OCI-LY7 (cell line): ENCODE measurements at regions not wholly inside any gene's neighbourhood (a gene's known extent, or its start where the extent isn't known, plus 50 kb on each side); places are given as distances from the start of the nearest gene placed in this dataset.

Experiments
- BruUV-seq: library from RNA; stranded (reverse); fragments of 400-500 nt; replicated peaks from 2 replicates; lab custom pipeline; 2021; lab: Mats Ljungman, UMichigan
- CTCF ChIA-PET: fragments of 300-600 bp; sonication (Branson Sonifier 250); formaldehyde crosslinking; loops from one replicate; lab custom pipeline; 2022; ENCODE audit warnings: antibody characterized with exemption; ENCODE audit not compliant: unreplicated experiment; lab: Charles Lee
- POLR2A ChIA-PET: fragments of 300-600 bp; sonication (Branson Sonifier 250); formaldehyde crosslinking; loops from one replicate; lab custom pipeline; 2022; ENCODE audit warnings: antibody characterized with exemption; lab: Charles Lee
- DNase-seq: peaks from one replicate; pipeline ENCODE4 v3.0.0-alpha.2; 2015; ENCODE audit warnings: low spot score
- H2AFZ ChIP-seq: fragments of 200-600 bp; sonication (generic), shearing (Covaris generic); 2 replicates; pipeline ENCODE4 v1.6.1; 2014; ENCODE audit warnings: mild to moderate bottlenecking, antibody characterized with exemption, low read length, moderate library complexity
- H3K27ac ChIP-seq: fragments of 200-600 bp; sonication (generic); 2 replicates; pipeline ENCODE4 v1.5.1; 2014; ENCODE audit warnings: mixed run types, low read depth, mild to moderate bottlenecking, moderate library complexity, low read length, inconsistent platforms; ENCODE audit not compliant: poor library complexity, severe bottlenecking
- H3K36me3 ChIP-seq: fragments of 200-600 bp; sonication (generic); 2 replicates; pipeline ENCODE4 v1.6.1; 2014; ENCODE audit warnings: mild to moderate bottlenecking, antibody characterized with exemption, low read length, moderate library complexity, mixed read lengths; ENCODE audit not compliant: insufficient read depth
- H3K4me1 ChIP-seq: fragments of 200-600 bp; sonication (generic); 2 replicates; pipeline ENCODE4 v1.5.1; 2014; ENCODE audit warnings: mild to moderate bottlenecking, low read length; ENCODE audit not compliant: insufficient read depth, poor library complexity, severe bottlenecking
- H3K4me2 ChIP-seq: fragments of 200-600 bp; sonication (generic); 2 replicates; pipeline ENCODE4 v1.6.1; 2014; ENCODE audit warnings: mild to moderate bottlenecking, low read length
- H3K4me3 ChIP-seq: fragments of 200-600 bp; sonication (generic); 2 replicates; pipeline ENCODE4 v1.5.1; 2014; ENCODE audit warnings: mild to moderate bottlenecking, low read depth, low read length; ENCODE audit not compliant: poor library complexity, severe bottlenecking
- H3K79me2 ChIP-seq: fragments of 200-600 bp; sonication (generic); 2 replicates; pipeline ENCODE4 v1.6.1; 2016; ENCODE audit warnings: low read depth, mild to moderate bottlenecking, low read length, moderate library complexity, mixed read lengths; ENCODE audit not compliant: insufficient read depth
- H3K9me2 ChIP-seq: fragments of 200-600 bp; sonication (generic); 2 replicates; pipeline ENCODE4 v1.6.1; 2016; ENCODE audit warnings: mild to moderate bottlenecking, low read length, mixed read lengths; ENCODE audit not compliant: insufficient read depth
- H3K9me3 ChIP-seq: fragments of 200-600 bp; sonication (generic); 2 replicates; pipeline ENCODE4 v1.6.1; 2014; ENCODE audit warnings: mild to moderate bottlenecking, mixed run types, low read length, mixed read lengths
- H4K20me1 ChIP-seq: fragments of 200-600 bp; sonication (generic); 2 replicates; pipeline ENCODE4 v1.6.1; 2014; ENCODE audit warnings: mild to moderate bottlenecking, antibody characterized with exemption, low read length, moderate library complexity, mixed read lengths; ENCODE audit not compliant: insufficient read depth
- CTCF ChIP-seq: fragments of 200-600 bp; sonication (generic); conservative IDR thresholded peaks from 2 replicates; pipeline ENCODE4 v1.5.1; 2014; ENCODE audit warnings: mild to moderate bottlenecking, antibody characterized with exemption, low read length, moderate library complexity, mixed read lengths
- EZH2phosphoT487 ChIP-seq: fragments of 200-600 bp; sonication (generic); IDR thresholded peaks from 2 replicates; pipeline ENCODE4 v1.6.1; 2018; ENCODE audit warnings: low read depth, borderline replicate concordance, mild to moderate bottlenecking, mixed run types, antibody characterized with exemption, low read length, moderate library complexity, mixed read lengths
- intact Hi-C: fragments of 100-400 bp; cut with micrococcal nuclease; formaldehyde crosslinking; loops from one replicate; pipeline ENCODE4 v1.10.0; 2022; ENCODE audit not compliant: unreplicated experiment

DNA sequence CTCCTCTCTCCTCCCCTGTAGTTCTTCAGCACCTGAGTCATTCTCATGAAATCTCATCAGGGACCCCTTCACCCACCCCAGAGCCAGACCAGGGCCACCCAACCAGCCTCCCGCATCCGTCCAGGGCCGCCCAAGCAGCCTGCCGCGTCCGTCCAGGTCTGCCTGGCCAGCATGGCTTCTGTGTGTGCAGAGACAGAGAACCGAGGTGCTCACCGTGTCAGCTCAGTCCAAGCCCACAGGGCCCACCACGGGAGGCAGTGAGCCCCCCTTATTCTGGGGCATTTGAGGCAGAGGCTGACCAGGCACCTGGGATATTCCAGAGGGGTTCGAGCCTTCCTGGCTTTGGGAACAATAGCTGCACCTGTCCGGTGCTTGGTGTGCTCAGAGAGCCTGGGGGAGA, 1117.3 kb downstream of the BRD1 start:
- TF ChIP-seq EZH2phosphoT487: no peak
- no peak for TF ChIP-seq CTCF
- Histone ChIP-seq H3K79me2 (no peaks in the 10 kb centered on the region), H3K4me3 (no peak overlapping the region), H3K9me3 (no peaks in the 10 kb centered on the region), H3K4me2 (no peak overlapping the region), H3K27ac (no peak overlapping the region), H3K36me3 (no peaks in the 10 kb centered on the region), H3K9me2 (no peaks in the 10 kb centered on the region), H3K4me1 (no peaks in the 10 kb centered on the region), H4K20me1 (no peaks in the 10 kb centered on the region), H2AFZ (no peak overlapping the region)
- CTCF ChIA-PET: no interaction called here
- BruUV-seq: no TSS peak
- intact Hi-C loops: no loop called here
- no peak for DNase-seq
- POLR2A ChIA-PET: no interaction called here

DNA sequence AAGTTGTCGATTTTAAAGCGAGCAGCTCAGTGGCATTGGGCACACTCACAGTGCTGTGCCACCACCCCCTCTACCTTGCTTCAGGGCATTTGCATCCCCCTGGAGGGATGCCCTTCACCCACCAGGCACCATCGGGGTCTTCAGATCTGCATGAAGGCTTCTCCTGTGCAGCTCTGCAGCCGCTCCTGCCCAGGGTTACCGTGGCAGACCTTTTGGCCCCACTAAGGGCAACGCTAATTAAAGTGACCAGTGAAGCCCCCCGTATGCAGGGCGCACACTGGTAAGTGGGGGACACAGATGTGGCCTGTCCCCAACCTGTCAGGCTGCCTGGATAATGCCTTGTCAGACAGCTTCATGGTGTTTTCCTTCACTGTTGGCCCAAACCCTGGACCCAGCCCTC, 1117.7 kb downstream of the BRD1 start:
- CTCF ChIA-PET: no interaction called here
- POLR2A ChIA-PET: no interaction called here
- Histone ChIP-seq H3K79me2 (no peaks in the 10 kb centered on the region), H3K36me3 (no peaks in the 10 kb centered on the region), H3K4me3 (no peak overlapping the region), H3K9me2 (no peaks in the 10 kb centered on the region), H3K27ac (no peak overlapping the region), H4K20me1 (no peaks in the 10 kb centered on the region), H3K4me2 (no peak overlapping the region), H3K4me1 (no peaks in the 10 kb centered on the region), H3K9me3 (no peaks in the 10 kb centered on the region), H2AFZ (no peak overlapping the region)
- TF ChIP-seq CTCF (no peak), EZH2phosphoT487 (no peak)
- no peak for DNase-seq
- BruUV-seq: no TSS peak
- intact Hi-C loops: no loop called here

- no peak overlapping the region for H2AFZ ChIP-seq
- no peaks in the 10 kb centered on the region for H3K9me2 ChIP-seq
- no peaks in the 10 kb centered on the region for H4K20me1 ChIP-seq
- no peak overlapping the region for H3K27ac ChIP-seq
- no peak overlapping the region for H3K4me2 ChIP-seq
- ChIA-PET POLR2A (no interaction called here), CTCF (interaction anchor here (0.6 kb wide), 1 partner anchor 93 kb away, joined by 8 read pairs; no protein-coding TSS in a partner anchor)
- H3K4me1 ChIP-seq: no peaks in the 10 kb centered on the region
- H3K36me3 ChIP-seq: no peaks in the 10 kb centered on the region
- no peak overlapping the region for H3K4me3 ChIP-seq
- no peak for DNase-seq
- TF ChIP-seq CTCF: no peak
- no peak for TF ChIP-seq EZH2phosphoT487
- H3K9me3 ChIP-seq: no peaks in the 10 kb centered on the region
- intact Hi-C loops: no loop called here
- H3K79me2 ChIP-seq: no peaks in the 10 kb centered on the region
- BruUV-seq: no TSS peak
Observed at GRCh38 chr22:48709453-48709852, 1118.2 kb downstream of the BRD1 start.
